ENCODE measurements at regions not wholly inside any gene's neighbourhood (a gene's known extent, or its start where the extent isn't known, plus 50 kb on each side); places are given as distances from the start of the nearest gene placed in this dataset.

- Histone ChIP-seq H3K9ac (ENCODE audit: low read length) (no peak overlapping the region), H3K4me1 (ENCODE audit: control insufficient read depth, insufficient read depth, low read length) (no peaks in the 10 kb centered on the region), H3K4me3 (ENCODE audit: low read length) (no peak overlapping the region), H3K36me3 (ENCODE audit: control insufficient read depth, insufficient read depth, low read length) (no peaks in the 10 kb centered on the region), H3K9me3 (ENCODE audit: control insufficient read depth, low read length) (no peaks in the 10 kb centered on the region), H3K27me3 (ENCODE audit: control insufficient read depth, insufficient read depth, low read length) (no peaks in the 10 kb centered on the region)
Measured at GRCh38 chr3:72203613-72204349, 418.8 kb upstream of the PROK2 start.

- H3K36me3 ChIP-seq (ENCODE audit: control insufficient read depth, insufficient read depth, low read length), result no peaks in the 10 kb centered on the region
- no peaks in the 10 kb centered on the region for H3K27me3 ChIP-seq (ENCODE audit: control insufficient read depth, insufficient read depth, low read length)
- no peak overlapping the region for H3K9ac ChIP-seq (ENCODE audit: low read length)
- no peaks in the 10 kb centered on the region for H3K9me3 ChIP-seq (ENCODE audit: control insufficient read depth, low read length)
- H3K4me3 ChIP-seq (ENCODE audit: low read length), result no peak overlapping the region
- no peaks in the 10 kb centered on the region for H3K4me1 ChIP-seq (ENCODE audit: control insufficient read depth, insufficient read depth, low read length)
Measured at GRCh38 chr3:72203105-72203504, 418.2 kb upstream of the PROK2 start.

- Histone ChIP-seq H3K4me1 (ENCODE audit: control insufficient read depth, insufficient read depth, low read length) (no peaks in the 10 kb centered on the region), H3K9ac (ENCODE audit: low read length) (no peak overlapping the region), H3K27me3 (ENCODE audit: control insufficient read depth, insufficient read depth, low read length) (no peaks in the 10 kb centered on the region), H3K9me3 (ENCODE audit: control insufficient read depth, low read length) (no peaks in the 10 kb centered on the region), H3K36me3 (ENCODE audit: control insufficient read depth, insufficient read depth, low read length) (no peaks in the 10 kb centered on the region), H3K4me3 (ENCODE audit: low read length) (no peak overlapping the region)
Measured at GRCh38 chr3:72200332-72200731, 415.4 kb upstream of the PROK2 start.

- no peaks in the 10 kb centered on the region for H3K9me3 ChIP-seq (ENCODE audit: control insufficient read depth, low read length)
- no peaks in the 10 kb centered on the region for H3K36me3 ChIP-seq (ENCODE audit: control insufficient read depth, insufficient read depth, low read length)
- no peak overlapping the region for H3K4me3 ChIP-seq (ENCODE audit: low read length)
- no peak overlapping the region for H3K9ac ChIP-seq (ENCODE audit: low read length)
- H3K4me1 ChIP-seq (ENCODE audit: control insufficient read depth, insufficient read depth, low read length), result no peaks in the 10 kb centered on the region
- H3K27me3 ChIP-seq (ENCODE audit: control insufficient read depth, insufficient read depth, low read length), result no peaks in the 10 kb centered on the region
Measured at GRCh38 chr3:72199530-72199929, 414.6 kb upstream of the PROK2 start.

- Histone ChIP-seq H3K4me3 (ENCODE audit: low read length) (no peak overlapping the region), H3K9ac (ENCODE audit: low read length) (no peak overlapping the region), H3K36me3 (ENCODE audit: control insufficient read depth, insufficient read depth, low read length) (no peaks in the 10 kb centered on the region), H3K27me3 (ENCODE audit: control insufficient read depth, insufficient read depth, low read length) (no peaks in the 10 kb centered on the region), H3K9me3 (ENCODE audit: control insufficient read depth, low read length) (no peaks in the 10 kb centered on the region), H3K4me1 (ENCODE audit: control insufficient read depth, insufficient read depth, low read length) (no peaks in the 10 kb centered on the region)
Measured at GRCh38 chr3:72196377-72196929, 411.5 kb upstream of the PROK2 start.

- no peaks in the 10 kb centered on the region for H3K36me3 ChIP-seq (ENCODE audit: control insufficient read depth, insufficient read depth, low read length)
- no peak overlapping the region for H3K4me3 ChIP-seq (ENCODE audit: low read length)
- H3K27me3 ChIP-seq (ENCODE audit: control insufficient read depth, insufficient read depth, low read length), result no peaks in the 10 kb centered on the region
- H3K9me3 ChIP-seq (ENCODE audit: control insufficient read depth, low read length), result no peaks in the 10 kb centered on the region
- no peaks in the 10 kb centered on the region for H3K4me1 ChIP-seq (ENCODE audit: control insufficient read depth, insufficient read depth, low read length)
- no peak overlapping the region for H3K9ac ChIP-seq (ENCODE audit: low read length)
Measured at GRCh38 chr3:72195895-72196294, 410.9 kb upstream of the PROK2 start.

GRCh38 chr3:72194458-72194857, 409.5 kb upstream of the PROK2 start:
- no peaks in the 10 kb centered on the region for H3K4me1 ChIP-seq (ENCODE audit: control insufficient read depth, insufficient read depth, low read length)
- H3K9ac ChIP-seq (ENCODE audit: low read length), result no peak overlapping the region
- no peaks in the 10 kb centered on the region for H3K27me3 ChIP-seq (ENCODE audit: control insufficient read depth, insufficient read depth, low read length)

GRCh38 chr3:72193771-72194430, 409.0 kb upstream of the PROK2 start:
- Histone ChIP-seq H3K36me3 (ENCODE audit: control insufficient read depth, insufficient read depth, low read length) (no peaks in the 10 kb centered on the region), H3K9me3 (ENCODE audit: control insufficient read depth, low read length) (no peaks in the 10 kb centered on the region), H3K4me1 (ENCODE audit: control insufficient read depth, insufficient read depth, low read length) (no peaks in the 10 kb centered on the region), H3K9ac (ENCODE audit: low read length) (no peak overlapping the region), H3K27me3 (ENCODE audit: control insufficient read depth, insufficient read depth, low read length) (no peaks in the 10 kb centered on the region), H3K4me3 (ENCODE audit: low read length) (no peak overlapping the region)

More at GRCh38 chr3:72194458-72194857, 409.5 kb upstream of the PROK2 start:
- Histone ChIP-seq H3K9me3 (ENCODE audit: control insufficient read depth, low read length) (no peaks in the 10 kb centered on the region), H3K36me3 (ENCODE audit: control insufficient read depth, insufficient read depth, low read length) (no peaks in the 10 kb centered on the region), H3K4me3 (ENCODE audit: low read length) (no peak overlapping the region)

- no peaks in the 10 kb centered on the region for H3K27me3 ChIP-seq (ENCODE audit: control insufficient read depth, insufficient read depth, low read length)
- no peaks in the 10 kb centered on the region for H3K9me3 ChIP-seq (ENCODE audit: control insufficient read depth, low read length)
- no peaks in the 10 kb centered on the region for H3K4me1 ChIP-seq (ENCODE audit: control insufficient read depth, insufficient read depth, low read length)
- H3K9ac ChIP-seq (ENCODE audit: low read length), result no peak overlapping the region
- H3K36me3 ChIP-seq (ENCODE audit: control insufficient read depth, insufficient read depth, low read length), result no peaks in the 10 kb centered on the region
- no peak overlapping the region for H3K4me3 ChIP-seq (ENCODE audit: low read length)
Measured at GRCh38 chr3:72192572-72192971, 407.6 kb upstream of the PROK2 start.

- no peaks in the 10 kb centered on the region for H3K36me3 ChIP-seq (ENCODE audit: control insufficient read depth, insufficient read depth, low read length)
- H3K9me3 ChIP-seq (ENCODE audit: control insufficient read depth, low read length), result no peaks in the 10 kb centered on the region
- H3K4me1 ChIP-seq (ENCODE audit: control insufficient read depth, insufficient read depth, low read length), result no peaks in the 10 kb centered on the region
- no peak overlapping the region for H3K4me3 ChIP-seq (ENCODE audit: low read length)
- H3K27me3 ChIP-seq (ENCODE audit: control insufficient read depth, insufficient read depth, low read length), result no peaks in the 10 kb centered on the region
- H3K9ac ChIP-seq (ENCODE audit: low read length), result no peak overlapping the region
Measured at GRCh38 chr3:72191209-72191960, 406.4 kb upstream of the PROK2 start.

- Histone ChIP-seq H3K4me3 (ENCODE audit: low read length) (no peak overlapping the region), H3K9me3 (ENCODE audit: control insufficient read depth, low read length) (no peaks in the 10 kb centered on the region), H3K4me1 (ENCODE audit: control insufficient read depth, insufficient read depth, low read length) (no peaks in the 10 kb centered on the region)
Measured at GRCh38 chr3:72190050-72190449, 405.1 kb upstream of the PROK2 start.

GRCh38 chr3:72189339-72189738, 404.4 kb upstream of the PROK2 start:
- H3K9ac ChIP-seq (ENCODE audit: low read length), result no peak overlapping the region
- no peaks in the 10 kb centered on the region for H3K9me3 ChIP-seq (ENCODE audit: control insufficient read depth, low read length)
- no peak overlapping the region for H3K4me3 ChIP-seq (ENCODE audit: low read length)
- no peaks in the 10 kb centered on the region for H3K27me3 ChIP-seq (ENCODE audit: control insufficient read depth, insufficient read depth, low read length)
- no peaks in the 10 kb centered on the region for H3K36me3 ChIP-seq (ENCODE audit: control insufficient read depth, insufficient read depth, low read length)
- no peaks in the 10 kb centered on the region for H3K4me1 ChIP-seq (ENCODE audit: control insufficient read depth, insufficient read depth, low read length)

More at GRCh38 chr3:72190050-72190449, 405.1 kb upstream of the PROK2 start:
- no peaks in the 10 kb centered on the region for H3K36me3 ChIP-seq (ENCODE audit: control insufficient read depth, insufficient read depth, low read length)
- no peak overlapping the region for H3K9ac ChIP-seq (ENCODE audit: low read length)
- no peaks in the 10 kb centered on the region for H3K27me3 ChIP-seq (ENCODE audit: control insufficient read depth, insufficient read depth, low read length)

Measured in mucosa of stomach (tissue), 1 donor.